HG03025 (cell line): ENCODE measurements at regions not wholly inside any gene's neighbourhood (a gene's known extent, or its start where the extent isn't known, plus 50 kb on each side); places are given as distances from the start of the nearest gene placed in this dataset.
A peak's percentile ranks its signal among the peaks of the same experiment; 100 is the strongest.
"Not testable (repeated sequence)": the region's sequence is repeated elsewhere in the genome, so short reads cannot be mapped to it uniquely, and the experiment has no call there.

Experiments used
- ATAC-seq: cut with Tn5 transposase; IDR thresholded peaks from one replicate; pipeline ENCODE4 v1.9.1; 2021; ENCODE audit warnings: mild to moderate bottlenecking, moderate library complexity; ENCODE audit not compliant: unreplicated experiment, low FRiP score

DNA sequence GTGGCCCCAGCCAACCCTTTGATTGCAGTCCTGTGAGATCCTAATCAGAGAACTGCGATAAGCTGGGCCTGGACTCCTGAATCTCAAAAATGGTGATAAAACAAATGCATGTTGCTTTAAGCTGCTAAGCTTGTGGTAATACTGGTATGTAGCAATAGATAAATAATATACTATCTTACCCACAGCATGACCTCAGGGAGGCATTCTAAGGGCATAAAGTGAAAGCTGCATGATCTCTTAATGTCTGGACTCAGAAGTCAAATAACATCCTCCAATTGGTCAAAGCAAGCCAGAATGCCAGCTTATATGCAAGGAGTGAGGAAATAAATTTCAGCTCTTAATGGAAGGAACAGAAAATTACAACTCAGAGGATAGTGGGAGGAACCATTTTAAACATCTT lies 246.1 kb downstream of the FSIP2 start:
- no peak for ATAC-seq

DNA sequence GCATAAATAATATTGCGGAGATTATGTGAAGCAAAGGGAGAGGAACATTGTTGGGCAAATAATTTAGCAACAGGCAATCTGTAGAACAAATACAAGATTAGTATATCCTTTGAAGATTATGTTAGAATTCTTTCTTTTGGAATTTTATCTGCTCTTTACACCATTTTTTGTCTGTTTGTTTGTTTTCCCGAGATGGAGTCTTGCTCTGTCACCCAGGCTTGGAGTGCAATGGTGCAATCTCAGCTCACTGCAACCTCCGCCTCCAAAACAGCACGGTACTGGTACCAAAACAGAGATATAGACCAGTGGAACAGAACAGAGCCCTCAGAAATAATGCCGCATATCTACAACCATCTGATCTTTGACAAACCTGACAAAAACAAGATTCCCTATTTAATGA lies 250.3 kb downstream of the FSIP2 start:
- not testable (repeated sequence) for ATAC-seq

DNA sequence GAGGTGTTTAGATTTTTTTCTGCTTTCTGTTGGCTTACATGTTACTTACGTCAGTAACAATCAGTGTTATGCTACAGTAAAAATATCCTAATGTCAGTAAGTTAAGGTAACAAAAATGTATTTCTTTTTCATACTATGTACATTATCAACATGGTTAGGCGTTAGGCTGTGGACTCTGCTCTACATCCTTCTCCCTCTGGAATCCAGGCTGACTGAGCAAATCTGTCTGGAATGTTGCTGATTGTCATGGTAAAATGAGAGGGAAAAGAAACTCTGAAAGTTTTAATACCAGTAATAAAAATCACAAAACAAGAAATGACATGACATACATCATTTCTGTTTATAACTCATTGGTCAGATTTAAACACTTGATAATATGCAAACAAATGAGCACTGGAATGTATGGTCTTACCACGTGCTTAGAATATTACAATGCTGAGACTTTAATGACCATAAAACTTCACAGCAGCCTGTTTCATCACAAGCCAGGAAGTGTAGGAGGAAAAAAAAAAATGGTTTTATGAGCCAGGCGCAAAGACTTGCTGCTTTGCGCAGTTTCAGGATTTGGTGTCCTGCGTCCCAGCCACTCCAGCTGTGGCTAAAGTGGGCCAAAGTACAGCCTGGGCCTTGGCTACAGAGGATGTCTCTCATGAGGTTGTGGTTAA lies 252.4 kb downstream of the FSIP2 start:
- ATAC-seq: no peak

DNA sequence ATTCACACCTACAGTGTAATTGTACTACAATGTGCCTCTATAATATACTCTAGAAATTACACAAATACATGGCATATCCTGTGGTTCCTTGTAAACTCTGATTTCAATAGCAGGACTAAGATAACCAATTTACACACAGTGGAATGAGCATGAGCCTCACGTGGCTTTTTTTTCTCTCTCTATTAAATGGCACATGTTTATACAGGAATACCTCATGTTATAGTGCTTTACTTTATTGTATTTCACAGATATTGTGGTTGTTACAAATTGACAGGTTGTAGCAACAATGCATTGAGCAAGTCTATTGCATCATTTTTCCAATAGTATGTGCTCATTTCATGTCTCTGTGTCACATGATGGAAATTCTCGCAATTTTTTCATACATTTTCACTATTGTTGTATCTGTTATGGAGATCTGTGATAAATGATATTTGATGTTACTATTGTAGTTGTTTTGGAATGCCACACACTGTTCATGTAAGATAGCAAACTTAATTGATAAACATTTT lies 260.0 kb downstream of the FSIP2 start:
- no peak for ATAC-seq

DNA sequence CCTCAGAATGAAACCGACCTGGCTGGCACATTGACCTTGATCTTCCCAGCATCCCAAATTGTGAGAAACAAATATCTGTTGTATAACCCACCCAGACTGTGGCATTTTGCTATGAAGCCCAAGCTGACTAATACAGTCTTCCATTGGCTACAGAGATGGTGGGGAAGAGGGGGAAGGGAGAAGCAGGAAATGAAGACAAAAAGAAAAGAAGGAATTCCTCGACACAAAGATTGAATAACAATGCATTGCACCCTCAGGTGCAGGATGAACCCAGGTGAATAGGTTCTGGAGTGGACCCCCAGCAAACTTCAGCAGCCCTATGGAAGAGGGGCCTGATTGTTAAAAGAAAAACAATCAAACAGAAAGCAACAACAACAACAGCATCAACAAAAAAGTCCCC lies 270.7 kb downstream of the FSIP2 start:
- no peak for ATAC-seq

DNA sequence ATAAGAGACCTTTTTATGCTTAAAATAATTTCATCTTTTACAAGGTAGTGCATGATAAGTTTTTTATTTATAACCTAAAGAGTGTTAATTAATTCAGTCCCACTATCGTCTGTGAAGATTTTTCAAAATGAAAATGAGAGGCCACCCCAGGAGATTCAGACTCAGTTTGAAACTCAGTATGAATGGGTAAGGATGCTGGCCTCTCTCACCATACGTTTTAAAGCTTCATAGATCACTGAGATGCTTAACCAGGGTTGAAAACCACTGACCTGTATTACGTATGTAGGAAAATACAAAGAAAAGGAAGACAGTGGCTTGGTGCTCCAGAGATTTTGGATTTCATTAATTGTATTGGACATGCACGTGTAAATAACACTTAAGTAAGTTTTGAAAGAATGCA lies 278.7 kb downstream of the FSIP2 start:
- no peak for ATAC-seq

DNA sequence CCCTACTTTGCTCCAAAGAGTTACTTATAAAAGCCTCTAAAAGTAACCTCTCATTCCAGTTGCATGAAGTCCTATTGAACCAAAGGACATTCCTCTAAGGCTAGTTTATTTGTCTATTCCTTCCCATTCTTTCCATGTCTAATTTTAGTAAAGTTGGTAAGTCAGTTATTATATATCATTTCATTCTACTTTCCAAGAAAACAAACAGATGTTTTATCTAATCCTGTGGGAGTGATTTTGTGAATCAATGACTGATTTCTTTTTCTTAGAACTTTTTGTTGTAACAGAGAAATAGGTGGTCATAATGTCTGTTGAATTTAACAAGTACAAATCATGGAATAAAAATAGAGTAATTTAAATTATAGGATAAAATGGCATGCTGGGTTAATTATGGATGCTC lies 286.3 kb downstream of the FSIP2 start:
- ATAC-seq: no peak

DNA sequence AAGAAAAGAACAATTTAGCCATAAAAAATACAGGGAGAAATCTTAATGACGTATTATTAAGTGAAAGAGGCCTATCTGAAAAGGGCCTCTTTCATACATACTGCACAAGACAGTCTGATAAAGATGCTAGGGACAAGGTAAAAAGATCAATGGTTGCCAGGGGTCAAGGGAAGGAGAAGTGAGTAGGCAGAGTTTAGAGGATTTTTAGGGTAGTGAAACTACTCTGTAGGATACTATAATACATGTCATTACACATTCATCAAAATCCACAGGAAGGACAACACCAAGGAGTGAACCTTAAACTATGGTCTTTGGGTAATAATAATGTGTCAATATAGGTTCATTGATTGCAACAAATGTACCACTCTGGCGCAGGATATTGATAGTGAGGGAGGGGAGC lies 289.3 kb downstream of the FSIP2 start:
- ATAC-seq: peak; percentile 91

DNA sequence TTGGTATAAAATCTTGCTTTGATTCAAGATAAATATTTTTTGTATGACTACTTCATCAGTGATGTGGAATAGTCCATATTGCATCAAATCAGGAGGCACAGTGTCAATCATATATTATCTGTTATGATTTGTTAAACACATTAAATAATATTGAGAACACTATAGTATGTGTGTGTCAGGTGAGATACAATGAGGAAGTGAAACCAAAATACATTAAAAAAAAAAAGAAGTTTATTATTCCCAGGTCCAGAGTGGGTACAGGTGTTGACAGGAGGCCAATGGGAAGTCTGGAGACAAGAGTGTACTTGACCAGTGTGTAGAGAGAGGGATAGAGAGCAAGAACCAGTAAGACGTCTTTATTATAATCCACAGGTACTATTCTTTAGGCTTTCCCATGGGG lies 292.6 kb downstream of the FSIP2 start:
- ATAC-seq: no peak

DNA sequence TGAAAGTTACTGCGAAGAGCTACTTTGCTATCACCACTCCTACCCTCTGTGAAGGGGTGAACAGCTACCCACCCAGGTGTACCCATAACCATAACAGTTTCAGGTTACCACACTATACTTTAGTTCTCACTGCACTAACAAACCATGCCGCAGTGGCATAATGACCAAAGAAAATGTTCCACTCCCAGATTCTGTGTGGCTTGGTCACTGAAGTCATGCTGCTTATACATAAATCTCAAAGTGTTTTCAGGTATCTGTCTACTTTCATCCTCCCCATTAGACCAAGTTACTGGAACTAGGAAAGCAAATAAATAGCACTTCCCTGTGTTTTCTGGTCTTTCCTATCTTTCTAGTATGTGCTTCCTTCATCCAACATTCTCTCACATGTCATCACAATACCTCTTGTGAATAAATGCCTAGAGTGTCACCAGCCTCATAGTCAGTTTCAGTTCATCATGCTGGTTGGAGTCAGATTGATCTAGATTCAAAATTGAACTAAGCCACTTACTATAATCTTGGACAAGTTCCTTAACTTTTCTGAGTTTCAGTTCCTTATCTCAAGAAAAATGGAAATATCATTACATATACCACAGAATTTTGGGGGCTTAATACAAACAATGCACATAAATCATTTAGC lies 293.6 kb downstream of the FSIP2 start:
- ATAC-seq: no peak

DNA sequence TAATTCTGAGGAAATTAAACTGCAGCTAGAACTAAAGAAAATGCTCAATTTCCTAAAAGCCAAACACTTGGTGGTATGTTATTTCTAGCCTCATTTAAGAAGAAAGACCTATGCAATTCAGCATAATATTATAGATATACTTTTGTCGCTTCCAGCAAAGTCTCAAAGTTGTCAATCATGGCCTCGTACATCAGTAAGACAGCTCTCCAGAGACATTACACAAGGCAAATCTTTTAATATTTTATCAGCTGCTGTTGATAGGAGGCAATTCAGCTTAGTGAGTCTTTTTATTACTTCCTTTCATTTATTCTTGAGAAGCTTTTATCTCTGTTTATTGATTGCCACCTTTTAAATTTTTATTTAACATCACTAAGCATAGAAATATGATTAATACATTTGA lies 294.3 kb downstream of the FSIP2 start:
- ATAC-seq: no peak

DNA sequence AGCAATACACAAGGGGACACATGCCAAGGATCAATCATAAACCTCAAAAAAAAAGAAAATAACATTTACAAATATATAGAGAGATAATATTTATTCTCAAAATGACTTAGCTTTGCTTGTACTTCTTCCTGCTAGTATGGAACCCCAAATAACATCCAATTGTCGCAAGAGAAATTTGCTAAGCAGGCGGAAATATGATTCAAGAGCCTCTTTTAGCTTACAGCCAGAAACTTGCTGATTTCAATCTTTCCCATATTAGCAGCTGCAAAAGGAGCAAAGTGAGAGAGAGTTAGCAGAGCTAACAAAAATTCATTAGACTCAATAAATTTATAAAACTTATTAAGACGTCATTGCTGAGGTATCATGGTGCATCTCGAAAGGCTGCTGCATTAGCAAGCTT lies 294.9 kb downstream of the FSIP2 start:
- no peak for ATAC-seq

DNA sequence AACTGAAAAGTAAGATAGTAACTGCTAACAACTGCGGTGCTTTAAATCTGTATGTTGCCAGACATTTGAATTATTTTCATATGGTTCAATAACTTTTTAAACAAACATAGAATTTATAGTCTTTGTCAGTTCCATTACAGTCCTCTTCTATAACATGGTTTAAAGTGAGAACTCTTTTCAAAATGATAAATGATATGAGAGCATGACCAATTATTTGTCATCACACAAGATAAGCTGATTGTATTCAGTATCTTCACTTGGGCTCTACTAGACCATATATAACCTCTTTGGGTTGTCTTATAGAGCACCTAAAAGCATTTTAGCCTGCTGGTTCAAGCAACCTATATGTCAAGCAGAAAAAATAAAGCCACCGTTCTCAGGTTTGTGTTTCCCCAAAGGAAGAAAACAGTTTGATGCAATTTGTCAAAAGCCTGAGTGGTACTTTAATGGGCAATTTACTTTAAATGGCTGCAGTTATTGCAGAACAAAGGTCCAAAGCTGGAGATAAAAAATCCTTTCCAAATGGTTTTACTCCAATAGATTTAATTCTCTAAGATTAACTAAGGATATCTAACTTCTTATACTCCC lies 298.4 kb downstream of the FSIP2 start:
- no peak for ATAC-seq

DNA sequence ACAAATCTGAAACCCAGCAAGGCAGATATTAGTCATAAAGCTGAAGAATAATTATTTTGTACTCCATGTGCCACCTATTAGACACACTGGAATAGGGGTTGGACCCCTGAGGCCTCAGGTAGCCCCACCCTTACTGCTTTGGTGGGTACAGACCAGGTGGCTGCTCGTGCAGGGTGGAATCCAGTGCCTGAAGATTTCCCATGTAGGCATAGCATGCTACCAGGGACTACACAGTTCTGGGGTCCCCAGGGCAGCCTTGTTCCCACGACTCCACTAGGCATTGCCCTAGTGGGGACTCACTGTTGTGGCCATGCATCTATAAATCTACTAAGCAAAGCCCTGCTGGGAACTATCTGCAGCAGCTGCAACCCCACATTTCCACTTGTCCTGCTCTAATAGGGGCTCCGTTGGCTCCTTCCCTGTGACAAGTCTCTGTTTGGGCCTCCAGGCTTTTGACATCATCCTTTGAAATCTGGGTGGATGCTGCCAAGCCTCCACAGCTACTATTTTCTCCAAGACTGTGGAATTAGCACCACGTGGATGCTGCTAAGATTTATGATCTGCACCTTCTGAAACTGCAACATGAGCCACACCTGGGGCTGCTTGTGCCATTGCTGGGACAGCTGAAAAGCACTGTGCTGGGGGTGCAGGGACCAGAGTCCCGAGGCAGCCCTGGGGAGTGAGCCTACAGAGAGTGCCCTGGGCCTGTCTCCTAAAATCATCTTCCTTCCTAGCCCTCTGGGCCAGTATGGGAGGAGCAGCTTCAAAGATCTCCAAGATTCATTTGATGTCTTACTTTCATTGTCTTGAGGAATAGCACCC lies 303.8 kb downstream of the FSIP2 start:
- ATAC-seq: no peak

DNA sequence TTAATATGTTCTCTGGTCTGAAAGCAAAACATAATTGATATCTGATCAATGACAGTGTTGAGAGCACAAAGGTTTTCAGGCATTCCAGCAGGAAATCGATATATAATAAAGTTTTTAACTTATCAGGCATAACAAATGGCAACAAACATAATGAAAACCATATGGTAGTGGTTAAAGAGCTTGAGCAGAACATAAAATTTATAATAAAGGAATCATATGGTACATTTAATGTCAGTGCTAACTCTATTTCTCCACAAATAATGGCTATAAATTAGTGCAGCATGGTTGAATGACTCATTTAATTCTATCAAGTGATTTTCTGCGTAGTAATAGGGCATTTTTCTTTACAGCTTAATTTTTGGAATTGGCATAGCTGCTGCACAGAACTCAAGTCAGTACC lies 306.2 kb downstream of the FSIP2 start:
- ATAC-seq: no peak

DNA sequence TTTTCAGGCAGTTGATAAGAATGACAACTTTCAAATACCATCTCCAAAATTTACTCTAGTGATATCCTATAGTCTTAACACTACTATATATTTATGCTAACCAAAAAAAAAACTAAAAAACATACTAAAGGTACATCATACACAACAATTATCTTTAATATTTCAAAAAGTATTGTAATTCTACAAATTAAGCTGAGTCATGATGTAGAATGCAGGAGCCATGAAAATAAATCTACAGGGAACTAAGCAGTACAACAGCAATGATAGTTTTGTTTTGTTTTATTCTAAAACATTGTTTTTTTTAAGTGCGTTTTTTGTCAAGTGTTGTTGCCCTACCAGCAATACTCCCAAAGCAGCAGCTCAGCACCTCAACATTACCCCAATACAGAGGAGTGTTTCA lies 314.3 kb downstream of the FSIP2 start:
- ATAC-seq: no peak

DNA sequence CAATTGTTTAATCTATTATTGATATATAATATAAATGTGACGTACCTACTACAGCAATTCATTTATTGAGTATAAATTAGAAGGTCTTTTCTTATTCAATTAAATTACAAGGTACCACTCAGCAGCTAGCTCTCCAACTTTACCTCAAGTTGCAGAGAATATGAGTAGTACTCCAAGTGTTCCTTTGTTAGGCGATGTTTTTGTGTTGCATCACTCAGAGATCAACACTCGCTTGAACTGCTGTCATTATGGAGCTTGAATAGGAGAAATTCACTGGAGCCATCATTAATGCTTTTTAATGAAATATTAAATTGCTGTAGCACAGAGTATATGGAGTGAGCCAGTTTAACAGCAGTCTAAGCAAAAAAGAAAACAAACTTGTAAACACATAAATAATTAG lies 320.0 kb downstream of the FSIP2 start:
- ATAC-seq: no peak

DNA sequence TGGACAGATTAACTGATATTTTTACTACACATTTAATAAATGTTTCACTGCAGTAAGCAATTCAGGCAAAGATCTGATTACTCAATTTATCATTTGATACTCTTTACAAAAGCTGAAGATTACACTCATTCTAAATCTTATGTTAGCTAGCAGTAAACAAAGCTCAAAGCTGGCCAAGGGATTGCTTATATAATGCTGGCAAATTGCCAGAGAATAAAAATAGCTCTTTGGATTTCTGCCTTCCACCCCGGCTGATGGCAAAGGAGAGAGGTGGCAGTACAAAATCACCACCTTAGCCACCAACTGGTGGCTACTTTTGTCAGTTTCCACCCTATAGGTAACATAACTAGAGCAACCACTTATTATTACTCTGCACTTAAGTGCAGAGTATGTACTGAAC lies 320.5 kb downstream of the FSIP2 start:
- ATAC-seq: no peak

DNA sequence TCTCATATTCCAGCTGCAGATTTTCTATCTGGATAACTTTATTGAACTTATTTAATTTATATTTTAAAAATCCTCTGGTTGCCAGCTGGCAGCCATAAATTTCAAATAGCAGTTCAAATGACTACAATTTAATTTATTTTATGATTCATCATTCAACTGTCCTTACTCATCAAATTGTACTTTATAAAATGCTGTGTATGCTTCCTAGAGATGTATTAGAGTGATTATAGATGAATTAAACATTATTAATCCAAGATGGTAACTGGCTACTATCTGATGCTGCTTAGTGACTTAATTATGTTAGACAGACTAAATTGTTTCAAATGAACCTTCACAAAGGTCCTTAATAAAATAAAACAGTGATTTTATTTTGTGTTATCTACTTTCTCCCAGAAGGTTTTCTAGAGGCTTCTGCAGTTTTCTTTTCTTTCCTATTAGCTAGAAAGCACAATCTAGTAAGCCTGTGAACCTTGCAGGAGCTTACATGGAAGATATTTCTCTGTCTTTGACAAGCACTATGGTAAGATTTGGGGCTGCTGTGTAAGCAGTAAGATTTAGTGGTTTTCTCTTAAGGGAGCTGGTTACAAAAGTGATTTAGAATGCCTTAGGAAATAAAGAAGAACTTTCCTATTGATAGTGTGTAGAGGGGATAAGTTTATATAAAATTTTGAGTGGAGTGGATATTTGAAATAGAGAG lies 322.3 kb downstream of the FSIP2 start:
- no peak for ATAC-seq

DNA sequence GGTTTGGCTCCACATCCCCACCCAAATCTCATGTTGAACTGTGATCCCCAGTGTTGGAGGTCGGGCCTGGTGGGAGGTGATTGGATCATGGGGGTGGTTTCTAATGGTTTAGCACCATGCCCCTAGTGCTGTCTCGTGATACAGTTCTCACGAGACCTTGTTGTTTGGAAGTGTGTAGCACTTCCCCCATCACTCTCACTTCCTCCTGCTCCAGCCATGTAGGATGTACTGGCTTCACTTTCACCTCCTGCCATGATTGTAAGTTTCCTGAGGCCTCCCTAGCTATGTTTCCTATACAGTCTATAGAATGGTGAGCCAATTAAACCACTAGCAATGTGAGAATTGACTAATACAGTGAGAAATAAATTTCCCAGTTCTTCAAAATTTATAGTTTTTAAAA lies 325.9 kb downstream of the FSIP2 start:
- ATAC-seq: no peak

DNA sequence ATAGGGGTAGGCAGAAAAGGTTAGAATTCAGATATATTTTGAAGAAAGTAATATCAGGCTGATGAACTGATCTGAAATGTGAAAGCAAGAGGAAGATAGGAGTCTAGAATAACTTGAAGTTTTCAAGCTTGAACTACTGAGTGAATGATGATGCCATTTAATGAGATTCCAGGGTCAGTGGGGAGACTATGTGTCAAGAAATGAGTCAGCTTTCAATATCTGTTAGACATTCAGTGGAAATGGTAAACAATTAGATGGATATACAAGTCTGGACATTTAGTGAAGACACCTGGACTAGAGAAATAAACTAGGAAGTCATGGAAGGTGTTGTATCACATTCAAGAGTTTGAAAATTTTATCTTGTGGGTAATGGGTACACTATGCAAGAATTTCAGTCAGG lies 326.9 kb downstream of the FSIP2 start:
- ATAC-seq: no peak
